22Rv1 (cell line): ENCODE measurements at regions not wholly inside any gene's neighbourhood (a gene's known extent, or its start where the extent isn't known, plus 50 kb on each side); places are given as distances from the start of the nearest gene placed in this dataset.

Experiments used
- ZFX ChIP-seq: fragments of 450-650 bp; IDR thresholded peaks from 2 replicates; pipeline ENCODE4 v1.6.1; 2017; ENCODE audit warnings: antibody characterized with exemption, borderline replicate concordance
- TF ChIP-seq, protein P1 (sequence below): fragments of 450-650 bp; IDR thresholded peaks from 2 replicates; pipeline ENCODE4 v1.5.1; 2017; ENCODE audit warnings: mild to moderate bottlenecking

DNA sequence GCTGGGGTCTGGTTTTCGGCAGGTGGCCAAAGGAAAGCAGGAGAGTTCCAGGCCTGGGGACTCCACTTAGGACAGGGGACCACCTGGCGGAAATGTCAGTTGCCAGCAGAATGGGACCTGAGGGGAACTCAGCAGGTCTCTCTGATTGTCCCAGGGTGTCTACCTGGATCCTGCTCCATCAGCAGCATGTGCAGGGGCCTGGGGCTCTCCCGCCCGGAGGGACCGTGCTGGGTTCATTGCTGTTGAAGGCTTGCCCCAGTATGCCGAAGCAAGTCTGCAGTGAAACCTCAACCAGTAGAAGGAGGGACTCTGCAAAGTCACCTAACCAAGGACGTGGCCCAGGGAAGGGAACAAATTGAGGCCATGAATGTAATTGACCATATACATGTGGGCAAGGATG lies 506.5 kb upstream of the MKI67 start:
- TF ChIP-seq, protein P1, sequence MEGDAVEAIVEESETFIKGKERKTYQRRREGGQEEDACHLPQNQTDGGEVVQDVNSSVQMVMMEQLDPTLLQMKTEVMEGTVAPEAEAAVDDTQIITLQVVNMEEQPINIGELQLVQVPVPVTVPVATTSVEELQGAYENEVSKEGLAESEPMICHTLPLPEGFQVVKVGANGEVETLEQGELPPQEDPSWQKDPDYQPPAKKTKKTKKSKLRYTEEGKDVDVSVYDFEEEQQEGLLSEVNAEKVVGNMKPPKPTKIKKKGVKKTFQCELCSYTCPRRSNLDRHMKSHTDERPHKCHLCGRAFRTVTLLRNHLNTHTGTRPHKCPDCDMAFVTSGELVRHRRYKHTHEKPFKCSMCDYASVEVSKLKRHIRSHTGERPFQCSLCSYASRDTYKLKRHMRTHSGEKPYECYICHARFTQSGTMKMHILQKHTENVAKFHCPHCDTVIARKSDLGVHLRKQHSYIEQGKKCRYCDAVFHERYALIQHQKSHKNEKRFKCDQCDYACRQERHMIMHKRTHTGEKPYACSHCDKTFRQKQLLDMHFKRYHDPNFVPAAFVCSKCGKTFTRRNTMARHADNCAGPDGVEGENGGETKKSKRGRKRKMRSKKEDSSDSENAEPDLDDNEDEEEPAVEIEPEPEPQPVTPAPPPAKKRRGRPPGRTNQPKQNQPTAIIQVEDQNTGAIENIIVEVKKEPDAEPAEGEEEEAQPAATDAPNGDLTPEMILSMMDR: no peak
- no peak for TF ChIP-seq ZFX
